ENCODE measurements at regions not wholly inside any gene's neighbourhood (a gene's known extent, or its start where the extent isn't known, plus 50 kb on each side); places are given as distances from the start of the nearest gene placed in this dataset.

GRCh38 chr10:43735907-43736306 lies 87.2 kb upstream of the ZNF32 start:
- Histone ChIP-seq H3K9me3 (ENCODE audit: control insufficient read depth, insufficient read depth, low read depth, low read length) (no peaks in the 10 kb centered on the region), H3K4me1 (ENCODE audit: control insufficient read depth, insufficient read depth, low read length) (no peaks in the 10 kb centered on the region; the same call in 1 of the 2 replicates), H3K27me3 (ENCODE audit: control insufficient read depth, insufficient read depth, low read length) (no peaks in the 10 kb centered on the region), H3K4me3 (ENCODE audit: low read depth, low read length) (no peak overlapping the region), H3K9ac (ENCODE audit: low read length) (no peak overlapping the region), H3K27ac (ENCODE audit: low read depth, low read length) (no peak overlapping the region), H3K36me3 (ENCODE audit: control insufficient read depth, insufficient read depth, low read length) (no peaks in the 10 kb centered on the region)

- Histone ChIP-seq H3K27me3 (ENCODE audit: control insufficient read depth, insufficient read depth, low read length) (no peaks in the 10 kb centered on the region), H3K4me3 (ENCODE audit: low read depth, low read length) (no peak overlapping the region), H3K9me3 (ENCODE audit: control insufficient read depth, insufficient read depth, low read depth, low read length) (peaks cover 3% of the 10 kb centered on the region; the same call in 1 of the 2 replicates), H3K36me3 (ENCODE audit: control insufficient read depth, insufficient read depth, low read length) (no peaks in the 10 kb centered on the region), H3K4me1 (ENCODE audit: control insufficient read depth, insufficient read depth, low read length) (no peaks in the 10 kb centered on the region; the same call in 1 of the 2 replicates), H3K9ac (ENCODE audit: low read length) (no peak overlapping the region), H3K27ac (ENCODE audit: low read depth, low read length) (no peak overlapping the region)
Observed at GRCh38 chr10:43734716-43735115, 86.0 kb upstream of the ZNF32 start.

- H3K27ac ChIP-seq (ENCODE audit: low read depth, low read length): no peak overlapping the region
Observed at GRCh38 chr10:43731486-43731885, 82.8 kb upstream of the ZNF32 start.

GRCh38 chr10:43728425-43728824 lies 79.7 kb upstream of the ZNF32 start:
- no peak overlapping the region for H3K27ac ChIP-seq (ENCODE audit: low read depth, low read length)
- peaks cover 21% of the 10 kb centered on the region for H3K9me3 ChIP-seq (ENCODE audit: control insufficient read depth, insufficient read depth, low read depth, low read length)
- no peak overlapping the region for H3K9ac ChIP-seq (ENCODE audit: low read length)
- no peaks in the 10 kb centered on the region for H3K36me3 ChIP-seq (ENCODE audit: control insufficient read depth, insufficient read depth, low read length)
- no peaks in the 10 kb centered on the region for H3K27me3 ChIP-seq (ENCODE audit: control insufficient read depth, insufficient read depth, low read length)
- H3K4me1 ChIP-seq (ENCODE audit: control insufficient read depth, insufficient read depth, low read length): no peaks in the 10 kb centered on the region
- H3K4me3 ChIP-seq (ENCODE audit: low read depth, low read length): no peak overlapping the region

More at GRCh38 chr10:43731486-43731885, 82.8 kb upstream of the ZNF32 start:
- Histone ChIP-seq H3K36me3 (ENCODE audit: control insufficient read depth, insufficient read depth, low read length) (no peaks in the 10 kb centered on the region), H3K4me3 (ENCODE audit: low read depth, low read length) (no peak overlapping the region), H3K27me3 (ENCODE audit: control insufficient read depth, insufficient read depth, low read length) (no peaks in the 10 kb centered on the region), H3K9ac (ENCODE audit: low read length) (no peak overlapping the region), H3K9me3 (ENCODE audit: control insufficient read depth, insufficient read depth, low read depth, low read length) (peaks cover 7% of the 10 kb centered on the region), H3K4me1 (ENCODE audit: control insufficient read depth, insufficient read depth, low read length) (no peaks in the 10 kb centered on the region)

- H3K27me3 ChIP-seq (ENCODE audit: control insufficient read depth, insufficient read depth, low read length): no peaks in the 10 kb centered on the region
- H3K9me3 ChIP-seq (ENCODE audit: control insufficient read depth, insufficient read depth, low read depth, low read length): peaks cover 21% of the 10 kb centered on the region
- H3K36me3 ChIP-seq (ENCODE audit: control insufficient read depth, insufficient read depth, low read length): no peaks in the 10 kb centered on the region
Observed at GRCh38 chr10:43727935-43728334, 79.3 kb upstream of the ZNF32 start.

GRCh38 chr10:43715334-43715733 lies 66.7 kb upstream of the ZNF32 start:
- H3K4me3 ChIP-seq (ENCODE audit: low read depth, low read length): no peak overlapping the region
- no peak overlapping the region for H3K9ac ChIP-seq (ENCODE audit: low read length)
- H3K4me1 ChIP-seq (ENCODE audit: control insufficient read depth, insufficient read depth, low read length): no peaks in the 10 kb centered on the region
- no peaks in the 10 kb centered on the region for H3K36me3 ChIP-seq (ENCODE audit: control insufficient read depth, insufficient read depth, low read length)
- no peak overlapping the region for H3K27ac ChIP-seq (ENCODE audit: low read depth, low read length)
- peaks cover 12% of the 10 kb centered on the region for H3K9me3 ChIP-seq (ENCODE audit: control insufficient read depth, insufficient read depth, low read depth, low read length)
- no peaks in the 10 kb centered on the region for H3K27me3 ChIP-seq (ENCODE audit: control insufficient read depth, insufficient read depth, low read length)

More at GRCh38 chr10:43727935-43728334, 79.3 kb upstream of the ZNF32 start:
- no peaks in the 10 kb centered on the region for H3K4me1 ChIP-seq (ENCODE audit: control insufficient read depth, insufficient read depth, low read length)
- H3K4me3 ChIP-seq (ENCODE audit: low read depth, low read length): no peak overlapping the region
- H3K27ac ChIP-seq (ENCODE audit: low read depth, low read length): no peak overlapping the region
- H3K9ac ChIP-seq (ENCODE audit: low read length): no peak overlapping the region

GRCh38 chr10:43712821-43713584 lies 64.3 kb upstream of the ZNF32 start:
- H3K4me3 ChIP-seq (ENCODE audit: low read depth, low read length): no peak overlapping the region
- no peak overlapping the region for H3K9ac ChIP-seq (ENCODE audit: low read length)
- H3K27me3 ChIP-seq (ENCODE audit: control insufficient read depth, insufficient read depth, low read length): no peaks in the 10 kb centered on the region
- no peak overlapping the region for H3K27ac ChIP-seq (ENCODE audit: low read depth, low read length)
- H3K4me1 ChIP-seq (ENCODE audit: control insufficient read depth, insufficient read depth, low read length): no peaks in the 10 kb centered on the region
- H3K36me3 ChIP-seq (ENCODE audit: control insufficient read depth, insufficient read depth, low read length): no peaks in the 10 kb centered on the region
- peaks cover 12% of the 10 kb centered on the region for H3K9me3 ChIP-seq (ENCODE audit: control insufficient read depth, insufficient read depth, low read depth, low read length)

- Histone ChIP-seq H3K27me3 (ENCODE audit: control insufficient read depth, insufficient read depth, low read length) (no peaks in the 10 kb centered on the region), H3K4me3 (ENCODE audit: low read depth, low read length) (no peak overlapping the region), H3K9me3 (ENCODE audit: control insufficient read depth, insufficient read depth, low read depth, low read length) (0 out of 2 replicates have a peak, but pooled peaks cover 5% of the 10 kb centered on the region), H3K9ac (ENCODE audit: low read length) (no peak overlapping the region), H3K27ac (ENCODE audit: low read depth, low read length) (no peak overlapping the region), H3K36me3 (ENCODE audit: control insufficient read depth, insufficient read depth, low read length) (no peaks in the 10 kb centered on the region), H3K4me1 (ENCODE audit: control insufficient read depth, insufficient read depth, low read length) (no peaks in the 10 kb centered on the region; the same call in 1 of the 2 replicates)
Observed at GRCh38 chr10:43710772-43711471, 62.2 kb upstream of the ZNF32 start.

GRCh38 chr10:43708262-43708661 lies 59.6 kb upstream of the ZNF32 start:
- no peak overlapping the region for H3K4me3 ChIP-seq (ENCODE audit: low read depth, low read length)
- no peak overlapping the region for H3K27ac ChIP-seq (ENCODE audit: low read depth, low read length)
- no peak overlapping the region for H3K9ac ChIP-seq (ENCODE audit: low read length)
- no peaks in the 10 kb centered on the region for H3K9me3 ChIP-seq (ENCODE audit: control insufficient read depth, insufficient read depth, low read depth, low read length)
- no peaks in the 10 kb centered on the region for H3K27me3 ChIP-seq (ENCODE audit: control insufficient read depth, insufficient read depth, low read length)
- H3K4me1 ChIP-seq (ENCODE audit: control insufficient read depth, insufficient read depth, low read length): no peaks in the 10 kb centered on the region; the same call in 1 of the 2 replicates
- no peaks in the 10 kb centered on the region for H3K36me3 ChIP-seq (ENCODE audit: control insufficient read depth, insufficient read depth, low read length)

GRCh38 chr10:43707770-43708169 lies 59.1 kb upstream of the ZNF32 start:
- Histone ChIP-seq H3K27me3 (ENCODE audit: control insufficient read depth, insufficient read depth, low read length) (no peaks in the 10 kb centered on the region), H3K9ac (ENCODE audit: low read length) (no peak overlapping the region), H3K36me3 (ENCODE audit: control insufficient read depth, insufficient read depth, low read length) (no peaks in the 10 kb centered on the region)

GRCh38 chr10:43706166-43706565 lies 57.5 kb upstream of the ZNF32 start:
- no peak overlapping the region for H3K27ac ChIP-seq (ENCODE audit: low read depth, low read length)
- no peaks in the 10 kb centered on the region for H3K27me3 ChIP-seq (ENCODE audit: control insufficient read depth, insufficient read depth, low read length)

More at GRCh38 chr10:43707770-43708169, 59.1 kb upstream of the ZNF32 start:
- Histone ChIP-seq H3K27ac (ENCODE audit: low read depth, low read length) (no peak overlapping the region), H3K4me3 (ENCODE audit: low read depth, low read length) (no peak overlapping the region), H3K4me1 (ENCODE audit: control insufficient read depth, insufficient read depth, low read length) (no peaks in the 10 kb centered on the region; the same call in 1 of the 2 replicates), H3K9me3 (ENCODE audit: control insufficient read depth, insufficient read depth, low read depth, low read length) (no peaks in the 10 kb centered on the region)

More at GRCh38 chr10:43706166-43706565, 57.5 kb upstream of the ZNF32 start:
- Histone ChIP-seq H3K4me3 (ENCODE audit: low read depth, low read length) (no peak overlapping the region), H3K9ac (ENCODE audit: low read length) (no peak overlapping the region), H3K36me3 (ENCODE audit: control insufficient read depth, insufficient read depth, low read length) (no peaks in the 10 kb centered on the region), H3K9me3 (ENCODE audit: control insufficient read depth, insufficient read depth, low read depth, low read length) (no peaks in the 10 kb centered on the region), H3K4me1 (ENCODE audit: control insufficient read depth, insufficient read depth, low read length) (no peaks in the 10 kb centered on the region; the same call in 1 of the 2 replicates)

All from HUES6 (cell line).